ENCODE measurements at regions not wholly inside any gene's neighbourhood (a gene's known extent, or its start where the extent isn't known, plus 50 kb on each side); places are given as distances from the start of the nearest gene placed in this dataset.

GRCh38 chr5:56479696-56480077 is 246.6 kb upstream of the ANKRD55 start:
- DNase-seq: no peak

GRCh38 chr5:56479126-56479525 is 246.0 kb upstream of the ANKRD55 start:
- DNase-seq: no peak

DNA sequence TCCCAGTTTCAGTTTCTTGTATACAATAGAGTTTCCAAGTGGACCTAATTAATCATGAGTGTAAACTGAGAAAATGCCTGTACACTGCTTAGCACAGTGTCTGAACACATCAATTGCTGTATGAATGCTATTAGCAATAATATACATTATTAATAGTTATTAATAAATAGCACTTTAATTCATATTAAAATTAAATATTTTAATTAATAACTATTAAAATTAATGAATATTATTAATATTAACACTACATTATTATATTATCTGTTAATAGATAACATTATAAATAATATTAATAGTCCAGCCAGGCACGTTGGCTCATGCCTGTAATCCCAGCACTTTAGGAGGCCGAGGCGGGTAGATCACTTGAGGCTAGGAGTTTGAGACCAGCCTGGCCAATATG is 244.9 kb upstream of the ANKRD55 start:
- DNase-seq: no peak

- DNase-seq: no peak
These were observed 243.3 kb upstream of the ANKRD55 start for GRCh38 chr5:56476487-56476856.

DNA sequence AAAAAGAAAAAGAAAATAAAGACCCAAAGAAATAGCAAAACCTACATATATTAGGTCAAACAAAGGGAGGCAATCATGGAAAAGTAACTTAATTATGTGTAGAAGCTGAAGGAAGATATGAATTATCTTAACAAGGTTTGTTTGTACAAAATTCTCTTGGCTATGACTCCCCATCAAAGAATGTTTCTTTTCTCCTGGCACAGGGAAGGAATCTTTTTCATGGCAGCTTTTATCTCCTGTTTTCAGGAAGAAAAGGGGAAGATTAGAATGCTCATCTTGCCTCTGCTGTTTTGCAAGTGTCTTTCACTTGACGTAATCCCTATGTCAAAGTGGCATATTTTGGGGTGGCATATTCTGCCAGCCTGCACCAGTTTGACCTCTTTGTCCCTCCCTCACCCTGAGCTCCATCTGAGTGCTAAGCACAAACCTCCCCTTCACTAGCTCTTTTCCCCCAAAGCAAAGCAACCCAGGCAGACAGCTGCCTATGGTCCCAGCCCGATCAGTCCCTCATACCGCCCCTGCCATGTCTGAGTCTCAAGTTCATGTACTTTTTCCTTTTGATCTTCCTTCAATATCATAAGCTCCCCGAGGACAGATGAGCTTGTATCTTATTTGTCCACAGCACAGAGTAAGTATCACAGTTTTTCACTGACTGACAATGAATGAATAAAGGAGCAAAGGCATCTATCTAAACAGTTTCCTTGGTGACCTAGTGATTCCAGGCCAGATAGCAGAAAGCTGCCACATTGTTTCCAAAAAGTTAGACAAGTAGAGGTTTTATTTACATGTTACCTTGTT is 242.8 kb upstream of the ANKRD55 start:
- DNase-seq: no peak

GRCh38 chr5:56471707-56472106 is 238.6 kb upstream of the ANKRD55 start:
- DNase-seq: no peak

GRCh38 chr5:56470007-56470406 is 236.9 kb upstream of the ANKRD55 start:
- no peak for DNase-seq

DNA sequence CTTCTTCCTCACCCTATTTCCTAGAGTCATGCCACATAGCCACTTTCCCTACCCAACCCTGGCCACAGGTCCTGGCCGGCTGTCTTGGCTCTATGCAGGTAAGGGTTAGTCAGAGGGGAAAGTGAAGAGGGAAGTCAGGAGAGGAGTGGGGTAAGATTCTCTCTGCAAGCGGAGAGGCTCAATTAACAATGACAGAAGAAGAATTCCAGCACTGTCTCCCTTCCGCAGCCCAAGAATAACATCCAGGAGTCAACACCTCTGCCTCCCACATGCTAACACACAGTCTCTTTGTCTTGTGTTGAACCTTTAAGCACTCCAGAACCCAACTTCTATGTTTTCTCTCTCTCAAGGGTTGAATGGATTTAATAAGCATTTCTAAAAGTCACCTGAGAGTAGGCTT is 235.1 kb upstream of the ANKRD55 start:
- no peak for DNase-seq

GRCh38 chr5:56467176-56467717 is 234.1 kb upstream of the ANKRD55 start:
- DNase-seq: no peak

GRCh38 chr5:56466136-56466816 is 233.1 kb upstream of the ANKRD55 start:
- DNase-seq: no peak

- no peak for DNase-seq
These were observed 232.6 kb upstream of the ANKRD55 start for GRCh38 chr5:56465769-56466135.

- DNase-seq: peak; percentile 60 to 70
These were observed 232.0 kb upstream of the ANKRD55 start for GRCh38 chr5:56464935-56465768.

- no peak for DNase-seq
These were observed 230.9 kb upstream of the ANKRD55 start for GRCh38 chr5:56463944-56464571.

DNA sequence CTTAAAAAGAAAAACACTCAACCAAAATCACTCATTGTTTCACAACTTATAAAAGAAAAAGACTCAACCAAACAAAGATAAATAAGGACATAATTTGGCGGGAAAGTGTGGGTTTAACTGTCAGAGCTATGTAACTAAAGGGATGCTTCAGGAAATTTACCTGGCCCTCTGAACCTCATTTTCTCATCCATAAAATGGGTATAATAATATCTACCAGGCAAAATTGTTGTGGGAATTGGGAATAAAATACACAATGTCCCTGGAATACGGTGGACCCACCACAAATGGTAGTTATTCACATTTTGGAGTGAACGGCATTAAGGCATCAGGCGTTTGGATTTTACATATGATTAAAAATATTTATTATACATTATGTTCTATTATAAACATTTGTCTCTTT is 228.5 kb upstream of the ANKRD55 start:
- no peak for DNase-seq

DNA sequence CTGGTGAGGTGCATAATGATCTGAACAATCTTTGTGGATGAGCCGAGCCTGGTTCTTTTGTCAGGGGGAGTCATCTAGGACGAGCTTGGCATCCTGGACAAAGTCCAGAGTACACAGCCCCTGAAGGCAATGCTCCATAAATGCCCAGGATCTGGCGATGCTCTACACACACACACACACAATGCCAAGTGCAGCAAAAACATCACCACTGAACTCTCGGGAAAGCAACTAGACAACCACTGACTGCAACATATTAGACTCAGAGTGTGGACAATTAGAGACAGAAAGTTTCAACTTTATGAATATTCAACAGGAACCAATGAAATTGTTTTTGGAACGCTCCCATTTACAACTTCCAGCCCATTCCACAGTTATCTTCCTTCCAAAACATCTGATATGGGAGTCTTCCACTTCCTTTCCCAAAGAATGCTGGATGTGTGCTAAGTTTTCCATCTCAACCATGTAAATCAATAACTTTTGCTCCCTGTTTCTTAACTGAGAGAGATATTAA is 227.6 kb upstream of the ANKRD55 start:
- DNase-seq: no peak

- no peak for DNase-seq
These were observed 227.0 kb upstream of the ANKRD55 start for GRCh38 chr5:56460195-56460546.

GRCh38 chr5:56459394-56460194 is 226.5 kb upstream of the ANKRD55 start:
- DNase-seq: no peak

DNA sequence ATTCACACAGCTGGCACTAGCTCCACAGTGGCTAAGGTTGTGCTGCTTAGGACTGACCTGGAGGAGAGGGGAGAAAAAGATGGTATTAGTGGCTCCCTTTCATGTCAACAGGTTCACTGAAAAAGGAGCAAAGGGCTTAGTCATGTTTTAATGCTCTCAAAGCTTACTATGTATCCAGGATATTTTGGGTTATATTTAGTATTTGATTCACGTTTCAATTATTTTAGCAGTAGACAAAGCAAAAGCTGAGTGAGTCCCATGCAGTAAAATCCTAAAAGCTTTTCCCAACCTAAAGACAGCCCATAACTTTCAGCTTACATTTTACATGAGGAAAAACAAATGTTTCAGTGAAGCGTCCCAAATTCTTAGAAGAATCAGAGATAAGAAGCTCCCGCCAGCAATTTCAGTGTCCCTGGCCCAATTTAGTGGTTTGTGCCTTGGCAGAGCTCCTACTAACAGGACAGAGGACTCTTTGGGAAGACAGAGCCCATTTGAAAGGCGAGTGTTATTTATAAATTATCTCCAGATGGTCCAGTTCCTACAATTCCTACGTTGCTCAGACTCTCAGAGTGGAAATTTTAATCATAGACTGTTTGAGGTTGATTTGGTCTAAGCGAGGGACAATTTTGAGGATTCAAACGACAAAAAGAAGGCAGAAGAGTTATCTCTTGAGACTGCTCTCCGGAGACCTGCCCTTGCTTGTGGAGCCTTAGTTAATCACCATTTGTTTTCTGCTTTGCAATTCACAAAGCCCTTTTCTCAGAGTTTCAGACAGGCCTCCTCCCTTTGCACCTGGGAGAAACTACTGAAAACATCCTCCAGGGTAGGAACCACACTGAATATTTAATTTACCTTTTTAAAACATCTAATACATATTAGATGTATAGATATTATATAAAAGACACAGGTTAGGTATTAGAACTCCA is 225.0 kb upstream of the ANKRD55 start:
- no peak for DNase-seq

GRCh38 chr5:56456002-56456401 is 222.9 kb upstream of the ANKRD55 start:
- DNase-seq: no peak

- DNase-seq: no peak
These were observed 222.3 kb upstream of the ANKRD55 start for GRCh38 chr5:56455417-56455816.
